Suprapubic skin (tissue), 4 donors: ENCODE measurements at regions not wholly inside any gene's neighbourhood (a gene's known extent, or its start where the extent isn't known, plus 50 kb on each side); places are given as distances from the start of the nearest gene placed in this dataset.

Experiments used
- CTCF ChIP-seq, 2 donors: fragments of 200-600 bp in 1 of 2; fragments of 450-650 bp in 1 of 2; sonication (generic) in 1 of 2; IDR thresholded peaks; one replicate each; pipeline ENCODE4 v1.5.1; 2016 to 2019; ENCODE audit warnings: antibody characterized with exemption in 2 of 2, mild to moderate bottlenecking in 1 of 2, moderate library complexity in 1 of 2
- EP300 ChIP-seq: sonication (generic); formaldehyde crosslinking; IDR thresholded peaks from one replicate; pipeline ENCODE4 v1.6.1; 2017; ENCODE audit warnings: antibody characterized with exemption
- POLR2A ChIP-seq, 2 donors: fragments of 450-650 bp; IDR thresholded peaks; one replicate each; pipeline ENCODE4 v1.6.1; 2017; ENCODE audit warnings: antibody characterized with exemption in 2 of 2, mild to moderate bottlenecking in 2 of 2, moderate library complexity in 2 of 2
- POLR2AphosphoS5 ChIP-seq, 3 donors: sonication (generic); formaldehyde crosslinking; IDR thresholded peaks; one replicate each; pipeline ENCODE4 v1.6.1; 2017; ENCODE audit warnings: antibody characterized with exemption in 3 of 3

- TF ChIP-seq CTCF (IDR thresholded peaks at IDR 0.05): no peak
- no peak for TF ChIP-seq POLR2A (IDR thresholded peaks at IDR 0.05)
- no peak for TF ChIP-seq EP300
- TF ChIP-seq POLR2AphosphoS5 (IDR thresholded peaks at IDR 0.05): no peak
Observed at GRCh38 chr12:59850268-59850667, 254.4 kb downstream of the SLC16A7 start.
